Gastroesophageal sphincter (tissue), 4 donors: ENCODE measurements at regions not wholly inside any gene's neighbourhood (a gene's known extent, or its start where the extent isn't known, plus 50 kb on each side); places are given as distances from the start of the nearest gene placed in this dataset.

Experiments used
- ATAC-seq: fragments of 150-250 bp; one replicate; pipeline ENCODE4 v1.9.1; 2016; ENCODE audit warnings: mild to moderate bottlenecking, moderate library complexity
- H3K27ac ChIP-seq, 4 donors: fragments of 200-600 bp; sonication (generic) in 3 of 4; 1 replicate in 3 of 4; 2 replicates in 1 of 4; pipeline ENCODE4 v1.5.1; 2016 to 2019
- H3K27me3 ChIP-seq: fragments of 200-600 bp; sonication (generic); one replicate; pipeline ENCODE4 v1.5.1; 2019
- H3K36me3 ChIP-seq, 2 donors: fragments of 200-600 bp; sonication (generic); one replicate each; pipeline ENCODE4 v1.5.1; 2019; ENCODE audit warnings: control low read depth in 1 of 2
- H3K4me1 ChIP-seq, 3 donors: fragments of 200-600 bp; sonication (generic); 1 replicate in 2 of 3; 2 replicates in 1 of 3; pipeline ENCODE4 v1.5.1; 2016 to 2019; ENCODE audit warnings: control low read depth in 2 of 3
- H3K4me3 ChIP-seq, 2 donors: fragments of 200-600 bp; sonication (generic); one replicate each; pipeline ENCODE4 v1.5.1; 2019; ENCODE audit warnings: mild to moderate bottlenecking in 1 of 2, moderate library complexity in 1 of 2
- H3K9me3 ChIP-seq, 3 donors: fragments of 200-600 bp; sonication (generic); one replicate each; pipeline ENCODE4 v1.5.1; 2017 to 2019; ENCODE audit warnings: control low read depth in 2 of 3
- EP300 ChIP-seq: sonication (generic); formaldehyde crosslinking; IDR thresholded peaks from one replicate; pipeline ENCODE4 v1.6.1; 2017; ENCODE audit warnings: antibody characterized with exemption, mild to moderate bottlenecking
- POLR2A ChIP-seq, 2 donors: fragments of 450-650 bp; IDR thresholded peaks; one replicate each; pipeline ENCODE4 v1.6.1; 2017; ENCODE audit warnings: antibody characterized with exemption in 2 of 2, mild to moderate bottlenecking in 2 of 2, moderate library complexity in 1 of 2
- POLR2AphosphoS5 ChIP-seq: sonication (generic); formaldehyde crosslinking; IDR thresholded peaks from one replicate; pipeline ENCODE4 v1.6.1; 2017; ENCODE audit warnings: antibody characterized with exemption
- WGBS, 2 donors: methylation state at CpG; one replicate each; pipeline ENCODE4 v1.1.5; 2018; ENCODE audit warnings: low coverage in 1 of 2; 5-methylcytosine and 5-hydroxymethylcytosine counted together
- TF ChIP-seq, protein P1 (sequence below), 4 experiments: fragments of 200-600 bp in 2 of 4; fragments of 450-650 bp in 2 of 4; sonication (generic) in 1 of 4; IDR thresholded peaks; one replicate each; pipeline ENCODE4 v1.5.1; 2017 to 2019; ENCODE audit warnings: antibody characterized with exemption in 4 of 4, mild to moderate bottlenecking in 2 of 4, moderate library complexity in 2 of 4

DNA sequence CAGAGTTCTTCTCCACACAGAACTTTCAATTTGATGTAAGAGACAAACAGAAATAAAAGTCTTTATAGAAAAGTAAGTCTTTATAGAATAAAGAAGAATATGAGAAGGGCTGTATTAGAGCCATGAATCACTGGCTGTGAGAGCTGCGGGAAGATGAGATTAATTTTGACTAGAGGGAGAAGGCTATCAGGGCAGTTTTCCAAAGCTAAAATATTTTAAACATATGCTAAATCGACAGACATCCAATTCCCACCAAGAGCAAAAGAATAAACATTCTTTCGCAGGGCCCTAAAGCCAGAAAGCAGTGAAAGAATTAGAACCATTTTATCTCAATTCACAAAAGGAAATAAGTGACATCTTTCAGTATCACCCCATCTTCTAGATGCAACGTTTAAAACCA is 208.3 kb upstream of the MAP3K1 start:
- no peak for TF ChIP-seq EP300
- no peak for TF ChIP-seq POLR2A (IDR thresholded peaks at IDR 0.05)
- TF ChIP-seq, protein P1, sequence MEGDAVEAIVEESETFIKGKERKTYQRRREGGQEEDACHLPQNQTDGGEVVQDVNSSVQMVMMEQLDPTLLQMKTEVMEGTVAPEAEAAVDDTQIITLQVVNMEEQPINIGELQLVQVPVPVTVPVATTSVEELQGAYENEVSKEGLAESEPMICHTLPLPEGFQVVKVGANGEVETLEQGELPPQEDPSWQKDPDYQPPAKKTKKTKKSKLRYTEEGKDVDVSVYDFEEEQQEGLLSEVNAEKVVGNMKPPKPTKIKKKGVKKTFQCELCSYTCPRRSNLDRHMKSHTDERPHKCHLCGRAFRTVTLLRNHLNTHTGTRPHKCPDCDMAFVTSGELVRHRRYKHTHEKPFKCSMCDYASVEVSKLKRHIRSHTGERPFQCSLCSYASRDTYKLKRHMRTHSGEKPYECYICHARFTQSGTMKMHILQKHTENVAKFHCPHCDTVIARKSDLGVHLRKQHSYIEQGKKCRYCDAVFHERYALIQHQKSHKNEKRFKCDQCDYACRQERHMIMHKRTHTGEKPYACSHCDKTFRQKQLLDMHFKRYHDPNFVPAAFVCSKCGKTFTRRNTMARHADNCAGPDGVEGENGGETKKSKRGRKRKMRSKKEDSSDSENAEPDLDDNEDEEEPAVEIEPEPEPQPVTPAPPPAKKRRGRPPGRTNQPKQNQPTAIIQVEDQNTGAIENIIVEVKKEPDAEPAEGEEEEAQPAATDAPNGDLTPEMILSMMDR (IDR thresholded peaks at IDR 0.05), result no peak
- TF ChIP-seq POLR2AphosphoS5, result no peak
- WGBS, 2 donors, result 50 to 52% methylated on average over 4 of the region's 4 CpGs
- no peaks in the 10 kb centered on the region for H3K36me3 ChIP-seq
- peaks cover 0 to 6% (median 0%) of the 10 kb centered on the region in 3 donors for H3K9me3 ChIP-seq
- H3K4me3 ChIP-seq, result no peak overlapping the region
- no peaks in the 10 kb centered on the region for H3K27me3 ChIP-seq
- no peak overlapping the region for H3K27ac ChIP-seq
- no peak for ATAC-seq
- H3K4me1 ChIP-seq, result peaks cover 0 to 25% (median 9%) of the 10 kb centered on the region in 3 donors

DNA sequence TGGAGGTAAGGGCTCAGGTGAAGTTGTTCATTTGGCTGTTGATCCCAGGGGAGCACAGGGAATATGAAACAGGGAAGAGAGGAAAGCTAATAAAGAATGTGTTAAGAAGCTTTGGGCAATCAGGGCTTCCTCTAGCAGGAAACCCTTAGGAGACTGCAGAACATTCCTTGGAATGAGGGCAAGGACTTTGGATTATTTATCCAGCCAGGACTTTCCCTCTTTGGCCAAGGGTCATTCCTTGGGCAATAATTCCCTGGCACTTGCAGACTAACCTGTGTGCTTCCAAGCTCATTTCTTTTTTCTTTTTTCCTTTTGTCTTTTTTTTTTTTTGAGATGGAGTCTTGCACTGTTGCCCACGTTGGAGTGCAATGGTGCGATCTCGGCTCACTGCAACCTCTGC is 209.2 kb upstream of the MAP3K1 start:
- WGBS, 2 donors, result 40 to 76% methylated on average over 1 to 3 of the region's 3 CpGs
- TF ChIP-seq POLR2A (IDR thresholded peaks at IDR 0.05), result no peak
- TF ChIP-seq POLR2AphosphoS5, result no peak
- TF ChIP-seq, protein P1 (IDR thresholded peaks at IDR 0.05), result no peak
- TF ChIP-seq EP300, result no peak
- peaks cover 0 to 34% (median 9%) of the 10 kb centered on the region in 3 donors for H3K4me1 ChIP-seq

DNA sequence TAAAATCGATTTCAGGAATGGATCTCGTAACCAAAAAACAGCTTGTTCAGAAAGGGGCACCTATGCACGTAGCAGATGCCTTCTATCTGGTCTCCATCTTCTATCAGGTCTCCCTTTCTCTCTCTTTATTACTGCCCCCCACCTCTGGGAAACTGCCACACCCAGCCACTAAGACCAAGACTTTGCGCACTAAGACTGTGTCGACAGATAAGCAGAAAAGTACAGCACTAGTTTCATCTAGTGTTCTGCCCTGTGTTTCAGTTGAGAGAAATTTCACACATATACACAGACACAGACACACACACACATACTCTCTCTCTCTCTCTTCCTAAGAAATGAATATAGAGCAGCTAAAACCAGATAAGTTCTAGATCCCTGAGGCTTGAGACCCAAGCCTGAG is 210.1 kb upstream of the MAP3K1 start:
- Histone ChIP-seq H3K27ac (no peak overlapping the region), H3K4me3 (no peak overlapping the region), H3K36me3 (no peaks in the 10 kb centered on the region), H3K9me3 (no peaks in the 10 kb centered on the region), H3K4me1 (peaks cover 0 to 37% (median 9%) of the 10 kb centered on the region in 3 donors), H3K27me3 (no peaks in the 10 kb centered on the region)
- ATAC-seq, result no peak
- WGBS, 2 donors, result 85 to 100% methylated on average over 3 to 5 of the region's 5 CpGs
- TF ChIP-seq POLR2AphosphoS5 (no peak), POLR2A (IDR thresholded peaks at IDR 0.05) (no peak), EP300 (no peak)
- TF ChIP-seq, protein P1 (IDR thresholded peaks at IDR 0.05), result no peak

More for the DNA sequence above, 209.2 kb upstream of the MAP3K1 start:
- Histone ChIP-seq H3K27ac (no peak overlapping the region), H3K4me3 (no peak overlapping the region), H3K27me3 (no peaks in the 10 kb centered on the region), H3K36me3 (no peaks in the 10 kb centered on the region), H3K9me3 (peaks cover 0 to under 1% (median 0%) of the 10 kb centered on the region in 3 donors)
- no peak for ATAC-seq

DNA sequence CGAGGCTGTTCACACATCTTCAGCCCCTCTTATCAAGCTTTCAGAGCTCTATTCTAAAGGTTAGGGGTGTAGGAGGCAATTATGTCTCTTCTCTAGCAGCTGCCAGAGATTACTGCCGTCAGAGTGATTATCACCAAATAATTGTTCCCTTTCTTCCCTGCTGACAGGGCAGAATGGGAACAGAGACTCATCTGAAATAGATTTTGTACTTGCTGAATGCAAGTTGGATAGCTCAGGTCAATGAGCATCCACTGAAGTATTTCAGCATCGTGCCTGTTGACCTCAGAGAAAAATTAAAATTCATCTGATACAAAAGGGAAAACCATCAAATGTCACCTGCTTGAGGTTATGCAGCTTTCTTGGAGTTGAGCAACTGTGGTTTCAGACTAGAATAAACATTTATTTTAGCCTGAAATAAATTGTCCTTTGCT is 213.7 kb upstream of the MAP3K1 start:
- ATAC-seq, result peak; percentile 7
- H3K36me3 ChIP-seq, result no peaks in the 10 kb centered on the region
- peak overlapping the region in 1 of 4 donors; percentile 8 for H3K27ac ChIP-seq
- no peak overlapping the region for H3K4me3 ChIP-seq
- TF ChIP-seq, protein P1 (IDR thresholded peaks at IDR 0.05), result no peak
- no peak for TF ChIP-seq POLR2AphosphoS5
- TF ChIP-seq EP300, result no peak
- no peak for TF ChIP-seq POLR2A (IDR thresholded peaks at IDR 0.05)
- 35 to 50% methylated on average over 1 to 3 of the region's 3 CpGs for WGBS, 2 donors
- H3K27me3 ChIP-seq, result no peaks in the 10 kb centered on the region
- peaks cover 0 to 18% (median 0%) of the 10 kb centered on the region in 3 donors for H3K4me1 ChIP-seq
- H3K9me3 ChIP-seq, result no peaks in the 10 kb centered on the region

DNA sequence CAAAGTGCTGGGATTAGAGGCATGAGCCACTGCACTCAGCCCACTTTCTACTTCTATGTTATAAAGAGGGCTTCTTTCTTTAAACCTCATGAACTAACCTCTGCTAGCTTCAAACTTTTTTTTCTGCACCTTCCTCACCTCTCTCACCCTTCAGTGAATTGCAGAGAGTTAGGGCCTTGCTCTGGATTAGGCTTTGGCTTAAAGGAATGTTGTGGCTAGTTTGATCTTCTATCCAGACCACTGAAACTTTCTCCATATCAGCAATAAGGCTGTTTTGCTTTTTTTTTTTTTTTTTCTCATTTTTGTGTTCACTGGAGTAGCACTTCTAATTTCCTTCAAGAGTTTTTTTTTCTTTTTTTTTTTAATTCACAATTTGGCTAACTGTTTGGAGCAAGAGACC is 216.4 kb upstream of the MAP3K1 start:
- Histone ChIP-seq H3K27ac (no peak overlapping the region), H3K4me1 (peaks cover 0 to 12% (median 0%) of the 10 kb centered on the region in 3 donors), H3K36me3 (no peaks in the 10 kb centered on the region), H3K27me3 (no peaks in the 10 kb centered on the region), H3K4me3 (no peak overlapping the region), H3K9me3 (no peaks in the 10 kb centered on the region)
- no peak for ATAC-seq
- TF ChIP-seq, protein P1 (IDR thresholded peaks at IDR 0.05), result no peak
- TF ChIP-seq EP300 (no peak), POLR2A (IDR thresholded peaks at IDR 0.05) (no peak), POLR2AphosphoS5 (no peak)
